GM19395 (cell line): ENCODE measurements at regions not wholly inside any gene's neighbourhood (a gene's known extent, or its start where the extent isn't known, plus 50 kb on each side); places are given as distances from the start of the nearest gene placed in this dataset.

Experiments used
- ATAC-seq: cut with Tn5 transposase; IDR thresholded peaks from one replicate; pipeline ENCODE4 v1.9.1; 2021; ENCODE audit warnings: mild to moderate bottlenecking, moderate library complexity; ENCODE audit not compliant: unreplicated experiment

DNA sequence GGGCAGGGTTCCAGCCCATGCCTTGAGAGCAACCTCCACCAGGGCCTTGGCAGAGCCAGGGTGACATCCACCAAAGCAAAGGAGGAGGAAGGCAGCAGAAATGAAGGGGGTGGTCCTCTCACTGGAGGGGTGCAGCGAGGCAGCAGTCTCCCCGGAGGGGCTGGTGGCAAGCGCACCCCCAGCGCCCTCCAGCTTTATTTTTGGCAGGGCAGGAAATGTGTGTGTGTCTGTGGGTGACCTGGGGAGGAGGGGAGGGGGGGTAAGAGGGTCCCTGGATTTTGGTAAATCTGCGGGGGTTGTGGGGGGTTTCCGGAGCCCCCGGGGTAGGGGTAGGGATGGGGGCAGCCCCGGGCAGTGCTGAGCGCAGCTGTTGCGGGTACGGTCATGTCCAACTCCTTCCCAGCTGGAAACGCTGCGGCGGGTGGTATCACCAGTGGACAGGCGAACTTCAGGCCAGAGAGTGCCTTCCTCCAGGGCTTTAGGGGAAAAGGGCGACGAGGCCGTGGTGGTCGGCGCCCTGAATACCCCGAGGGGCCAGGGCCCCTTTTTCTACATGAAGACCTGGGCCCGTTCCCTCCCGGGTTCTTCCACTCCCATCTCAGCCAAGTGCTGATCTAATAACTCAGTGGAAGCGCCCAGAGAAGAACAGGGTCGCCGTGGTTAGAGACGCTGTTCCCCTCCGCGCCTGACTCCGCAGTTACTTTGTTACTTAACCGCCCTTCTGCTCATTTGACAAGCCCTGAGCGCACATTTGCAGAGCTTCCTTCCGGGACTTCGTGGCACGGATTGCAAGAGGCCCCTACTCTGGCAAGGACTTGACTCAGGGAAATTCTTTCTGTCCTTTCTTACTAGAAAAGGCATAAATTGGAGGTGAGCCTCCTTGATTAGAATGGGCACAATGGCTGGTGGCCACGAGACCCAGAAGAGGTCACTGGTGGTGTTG lies 55.2 kb downstream of the FOS start:
- ATAC-seq, result peak; percentile 60

DNA sequence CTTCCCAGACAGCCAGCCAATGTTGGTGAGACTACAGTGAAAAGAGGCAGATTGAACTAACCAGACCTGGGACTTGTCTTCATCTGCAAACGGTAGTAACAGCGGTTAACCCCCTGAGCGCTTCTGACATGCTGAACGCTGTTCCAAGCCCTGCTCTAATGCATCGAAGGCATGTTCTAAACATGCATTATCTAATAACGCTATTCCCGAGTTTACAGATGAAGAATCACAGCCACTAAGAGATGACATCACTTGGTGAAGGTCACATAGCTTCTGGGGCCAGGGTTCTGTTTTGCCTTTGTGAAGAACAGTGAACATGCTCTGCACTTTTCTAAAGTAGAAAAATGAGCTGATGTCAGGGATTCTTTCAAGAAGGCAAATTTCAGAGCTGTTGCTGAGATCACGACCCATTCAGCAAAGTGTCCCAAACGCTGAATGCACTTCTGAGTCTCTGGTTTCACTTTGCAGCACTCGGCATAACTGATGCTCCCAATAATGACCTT lies 56.0 kb downstream of the FOS start:
- ATAC-seq, result peak; percentile 22

DNA sequence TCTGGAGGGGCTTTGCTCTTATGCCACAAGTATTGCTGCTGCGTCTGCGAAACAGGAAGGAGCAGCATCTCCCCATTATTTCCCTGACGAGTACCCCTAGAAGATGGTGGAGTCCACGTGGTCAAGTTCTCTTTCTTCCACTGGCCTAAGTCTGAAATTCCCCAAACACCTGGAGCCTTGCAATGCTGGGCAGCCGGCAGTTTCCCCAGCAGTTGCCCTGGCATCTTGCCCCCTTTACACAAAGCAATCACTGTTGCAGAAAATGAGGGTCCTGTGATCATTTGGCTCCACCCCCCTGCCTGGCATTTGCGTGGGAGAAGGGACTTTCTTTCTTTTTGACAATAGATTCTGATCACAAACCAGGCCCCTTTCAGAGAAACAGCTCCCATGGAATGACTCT lies 56.9 kb downstream of the FOS start:
- ATAC-seq, result no peak

DNA sequence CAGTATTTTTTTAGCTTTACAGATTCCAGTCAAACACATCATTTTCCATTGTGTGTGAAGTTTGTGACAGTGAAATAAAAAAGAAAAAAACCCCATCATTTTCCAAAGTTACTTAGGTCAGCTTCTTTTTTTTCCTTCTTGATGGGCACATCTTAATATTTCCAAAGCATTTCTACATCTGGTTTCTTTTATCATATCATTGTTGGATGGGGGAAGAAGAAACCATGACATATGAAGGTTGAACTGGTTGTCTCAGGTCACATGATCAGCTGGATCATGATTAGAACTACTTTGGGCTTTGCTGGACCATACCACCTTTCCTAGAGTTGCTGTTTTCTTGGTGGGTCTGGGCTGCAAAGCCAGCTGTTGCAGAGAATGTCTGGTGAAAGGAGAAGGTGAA lies 59.8 kb downstream of the FOS start:
- ATAC-seq, result no peak

DNA sequence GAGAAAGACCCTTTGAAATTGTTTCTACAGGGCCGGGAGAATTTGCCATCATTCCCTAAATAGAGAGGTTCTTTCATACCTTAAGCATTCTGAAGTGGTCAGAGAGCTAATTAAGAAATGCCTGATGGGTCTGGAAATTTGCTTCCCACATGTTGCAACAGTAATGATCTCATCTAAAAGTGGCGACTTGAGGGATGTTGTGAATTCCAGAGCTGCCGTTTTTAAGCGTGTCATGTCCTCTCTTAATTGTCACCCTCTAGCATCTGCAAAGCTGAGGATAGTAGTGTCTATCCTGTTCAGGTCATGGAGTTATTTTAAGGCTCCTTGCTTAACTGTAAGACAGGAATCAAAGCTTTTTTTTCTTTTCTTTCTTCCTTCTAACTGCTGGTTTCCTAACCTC lies 60.4 kb downstream of the FOS start:
- no peak for ATAC-seq

DNA sequence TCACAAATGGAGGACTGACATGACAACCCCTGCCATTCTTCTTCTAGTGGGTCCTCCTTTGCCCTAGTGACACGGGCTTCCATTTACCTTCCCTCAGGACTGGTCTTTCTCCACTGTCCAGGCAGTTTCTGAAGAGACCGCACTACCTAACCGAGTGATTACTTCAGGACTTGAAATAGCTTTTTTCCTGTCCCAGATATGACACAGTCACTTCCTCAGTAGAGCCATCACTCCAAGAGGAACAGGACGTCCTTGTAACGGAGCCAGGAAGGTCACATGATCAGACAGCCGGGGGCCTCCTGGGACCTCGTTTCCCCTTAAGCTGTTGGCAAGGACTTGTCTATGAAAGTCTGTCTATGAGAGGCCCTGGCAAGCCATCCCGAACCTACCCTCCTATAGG lies 62.3 kb downstream of the FOS start:
- no peak for ATAC-seq

DNA sequence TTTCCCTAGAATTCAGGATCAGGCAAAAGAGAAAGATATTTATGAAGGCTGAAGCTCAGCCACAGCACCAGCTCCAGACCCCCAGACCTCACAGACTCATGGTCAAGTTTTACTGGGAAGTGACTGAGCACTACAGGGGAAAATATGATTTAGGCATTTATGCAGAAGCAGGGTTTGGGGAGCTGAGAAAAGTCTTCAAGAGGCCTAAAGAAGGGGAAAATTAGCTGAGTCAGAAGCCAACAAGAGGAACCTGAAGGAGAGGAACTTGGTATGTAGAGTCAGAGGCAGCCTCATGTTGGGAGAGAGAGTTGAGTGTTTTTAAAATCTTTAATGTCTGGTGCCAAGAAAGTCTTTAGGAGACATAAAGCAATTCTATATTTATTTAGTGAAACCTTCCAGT lies 63.0 kb downstream of the FOS start:
- ATAC-seq, result no peak

DNA sequence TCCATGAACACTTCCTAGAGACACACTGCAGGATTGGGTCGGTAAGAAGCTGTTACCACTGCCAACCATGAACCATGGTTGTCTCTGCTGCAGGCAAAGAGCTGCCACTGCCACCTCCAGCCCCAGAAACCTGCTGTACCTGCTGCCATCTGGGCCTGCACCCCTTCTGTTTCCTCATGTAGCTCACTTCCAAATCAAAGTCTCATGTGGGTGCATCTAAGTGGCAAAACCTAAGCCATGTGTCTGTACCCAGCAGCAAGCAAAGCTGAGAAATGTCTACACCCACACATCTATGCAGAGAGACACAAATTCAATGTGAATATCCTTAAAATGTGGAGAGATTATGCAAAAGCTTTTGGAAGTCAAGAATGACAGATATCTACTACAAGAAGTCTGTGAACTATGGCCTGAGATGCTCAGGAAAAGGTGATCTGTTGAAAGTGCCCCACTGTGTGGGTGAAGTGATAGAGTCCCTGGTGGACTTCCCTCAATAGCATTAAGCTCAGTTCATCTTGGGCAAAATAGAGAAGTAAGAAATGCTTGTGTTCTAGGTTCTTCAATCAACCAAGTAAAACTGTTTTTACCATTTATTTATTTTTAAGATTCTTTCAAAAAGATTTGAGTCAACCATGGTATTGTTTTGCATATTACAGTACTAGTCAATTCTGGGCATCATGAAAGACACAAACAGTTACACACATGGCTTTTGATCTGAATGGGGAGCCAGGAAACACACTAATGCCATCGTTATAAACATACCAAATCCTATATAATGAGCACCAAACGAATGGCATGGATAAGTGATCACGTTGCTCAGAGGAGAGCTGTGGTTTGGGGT lies 64.4 kb downstream of the FOS start:
- peak; percentile 60 for ATAC-seq

DNA sequence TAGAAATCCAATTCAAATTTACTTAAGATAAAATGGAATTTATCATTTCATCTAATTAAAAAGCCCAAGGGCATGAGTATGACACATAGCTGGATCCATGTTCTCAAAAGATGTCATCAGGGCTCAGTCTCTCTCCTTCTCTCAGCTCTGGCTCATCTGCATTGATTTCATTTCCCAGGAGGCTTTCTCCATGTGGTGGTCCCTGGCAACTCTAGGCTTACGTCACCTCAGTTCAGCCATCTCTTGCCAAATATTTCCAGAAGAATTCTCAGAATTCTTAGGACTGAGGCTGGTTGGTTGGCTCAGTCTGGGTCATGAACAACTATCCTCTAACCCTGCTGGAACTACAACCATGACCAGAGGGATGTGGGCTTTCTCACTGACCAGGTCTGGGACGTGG lies 65.3 kb downstream of the FOS start:
- no peak for ATAC-seq

DNA sequence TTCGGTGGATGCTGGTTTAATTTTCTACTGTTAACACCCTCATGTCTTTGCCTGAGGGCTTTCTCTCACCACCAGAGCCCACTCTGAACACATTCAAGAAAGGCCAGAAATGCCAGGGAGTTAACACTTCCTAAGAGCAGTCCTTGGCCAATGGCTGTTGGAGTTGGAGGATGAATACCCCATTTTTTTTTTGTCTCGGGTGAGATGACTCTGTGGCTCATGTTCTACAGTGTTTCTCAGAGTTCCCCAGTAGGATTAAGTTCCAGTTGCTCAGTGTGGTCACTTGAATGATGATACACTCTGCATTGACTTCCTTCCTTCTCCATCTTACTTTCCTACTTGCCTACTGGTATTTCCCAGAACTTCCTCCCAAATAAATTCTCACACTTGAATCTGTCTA lies 65.8 kb downstream of the FOS start:
- no peak for ATAC-seq

DNA sequence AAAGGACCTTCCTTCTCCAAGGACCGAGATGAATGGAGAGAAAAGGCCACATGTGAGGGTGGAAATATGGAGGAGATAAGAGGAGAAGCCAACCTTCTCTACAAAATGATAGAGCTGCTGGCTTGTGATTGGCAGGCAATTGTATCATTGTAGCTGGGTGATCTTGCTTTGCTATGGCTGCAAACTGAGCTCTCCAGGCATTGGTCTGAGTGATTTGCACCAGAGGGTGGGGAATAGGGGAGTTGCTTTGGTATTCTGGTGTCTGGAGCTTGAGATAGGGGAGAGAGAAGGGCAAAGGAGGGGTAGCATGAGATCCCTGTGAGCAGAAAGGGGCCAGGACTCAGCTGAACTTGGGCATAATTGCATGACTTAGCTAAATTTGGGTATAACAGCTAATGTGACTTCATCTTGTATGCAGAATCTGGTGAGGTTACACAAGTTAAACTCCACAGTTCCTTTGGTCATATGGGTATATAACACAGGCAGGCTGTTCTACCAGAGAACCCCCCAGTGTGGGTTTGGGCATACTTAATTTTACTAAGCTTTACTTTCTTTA lies 72.0 kb downstream of the FOS start:
- ATAC-seq, result no peak

DNA sequence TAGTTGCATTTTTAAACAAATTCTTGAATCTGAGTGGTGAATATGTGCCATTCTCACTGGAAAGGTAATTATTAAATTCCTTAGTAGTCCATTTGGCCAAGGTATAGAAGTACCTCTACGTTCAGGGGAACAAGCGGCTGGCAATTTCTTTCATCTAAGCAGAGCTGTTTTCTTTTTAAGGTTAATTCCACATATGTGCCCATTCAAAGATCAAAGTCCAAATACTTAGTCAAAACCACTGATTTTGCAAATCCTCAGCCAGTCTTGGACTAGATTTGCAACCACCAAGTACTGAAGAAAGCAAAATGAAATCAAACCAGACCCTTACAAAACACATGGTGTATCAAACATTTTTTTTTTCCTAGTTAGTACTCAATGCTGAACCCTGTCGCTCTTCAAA lies 68.7 kb upstream of the JDP2 start:
- no peak for ATAC-seq

DNA sequence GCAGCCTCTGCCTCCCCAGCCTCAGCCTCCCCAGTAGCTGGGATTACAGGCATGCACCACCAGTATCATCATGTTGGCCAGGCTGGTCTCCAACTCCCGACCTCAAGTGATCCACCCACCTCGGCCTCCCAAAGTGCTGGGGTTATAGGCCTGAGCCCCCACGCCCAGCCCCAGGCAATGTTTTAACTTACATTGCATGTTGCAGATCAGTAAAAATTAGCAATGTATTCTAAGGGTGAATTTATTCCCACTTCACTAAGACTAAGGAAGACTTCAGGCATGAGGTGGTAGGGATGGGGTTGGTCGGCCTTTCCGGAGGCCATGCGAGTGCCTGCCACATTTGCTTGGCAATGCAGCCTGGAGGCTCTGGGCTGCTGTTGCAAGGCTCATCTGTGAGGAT lies 66.8 kb upstream of the JDP2 start:
- ATAC-seq, result no peak

DNA sequence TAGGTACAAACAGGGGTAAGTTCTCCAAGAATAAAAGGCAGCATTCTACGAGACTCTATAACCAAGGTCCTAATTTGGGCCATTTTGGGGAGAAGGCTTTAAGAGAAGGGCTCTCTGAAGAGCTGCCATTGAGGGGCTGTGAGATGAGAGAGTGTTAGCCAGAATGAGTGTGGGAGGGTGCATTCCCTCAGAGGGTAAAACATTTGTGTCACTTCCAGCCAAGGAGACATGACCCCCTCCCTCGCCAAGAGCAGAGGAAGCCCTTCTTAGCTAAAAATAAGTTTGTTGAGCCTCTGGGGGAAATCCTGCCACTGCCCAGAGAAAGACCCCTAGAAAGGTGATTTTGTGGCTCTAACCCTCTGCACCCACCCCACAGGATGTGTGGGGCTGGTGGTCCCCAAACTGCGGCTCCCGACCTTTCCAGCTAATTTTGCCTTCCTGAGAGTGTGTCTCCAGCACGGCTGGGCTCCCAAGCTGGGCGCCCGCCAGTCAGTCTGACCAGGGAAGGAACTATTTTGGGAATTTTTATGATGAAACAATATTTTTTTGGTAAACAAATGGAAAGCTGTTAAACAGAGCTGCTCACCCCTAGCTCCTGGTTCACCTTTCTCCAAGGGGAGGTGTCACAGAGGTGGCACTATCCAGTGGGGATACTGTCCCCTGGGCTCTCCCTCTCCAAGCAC lies 65.9 kb upstream of the JDP2 start:
- no peak for ATAC-seq

DNA sequence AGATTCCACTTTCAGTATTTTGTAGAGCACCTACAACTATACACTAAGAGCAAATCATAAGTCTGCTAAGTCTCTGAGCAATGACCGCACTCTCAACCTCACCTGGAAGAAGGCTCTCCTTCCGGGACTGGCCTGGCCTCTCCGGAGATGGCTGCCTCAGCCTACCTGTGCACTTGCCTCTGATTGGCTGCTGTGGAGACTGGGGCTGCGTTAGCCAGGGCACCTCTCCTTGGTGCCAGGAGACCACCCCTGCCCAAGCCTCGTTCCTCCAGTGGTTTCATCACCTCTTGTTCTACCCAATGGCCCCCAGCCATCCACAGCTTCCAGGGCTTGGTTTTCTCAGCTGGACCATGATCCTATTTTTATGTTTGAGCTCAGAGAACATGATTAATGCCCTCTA lies 64.7 kb upstream of the JDP2 start:
- no peak for ATAC-seq

DNA sequence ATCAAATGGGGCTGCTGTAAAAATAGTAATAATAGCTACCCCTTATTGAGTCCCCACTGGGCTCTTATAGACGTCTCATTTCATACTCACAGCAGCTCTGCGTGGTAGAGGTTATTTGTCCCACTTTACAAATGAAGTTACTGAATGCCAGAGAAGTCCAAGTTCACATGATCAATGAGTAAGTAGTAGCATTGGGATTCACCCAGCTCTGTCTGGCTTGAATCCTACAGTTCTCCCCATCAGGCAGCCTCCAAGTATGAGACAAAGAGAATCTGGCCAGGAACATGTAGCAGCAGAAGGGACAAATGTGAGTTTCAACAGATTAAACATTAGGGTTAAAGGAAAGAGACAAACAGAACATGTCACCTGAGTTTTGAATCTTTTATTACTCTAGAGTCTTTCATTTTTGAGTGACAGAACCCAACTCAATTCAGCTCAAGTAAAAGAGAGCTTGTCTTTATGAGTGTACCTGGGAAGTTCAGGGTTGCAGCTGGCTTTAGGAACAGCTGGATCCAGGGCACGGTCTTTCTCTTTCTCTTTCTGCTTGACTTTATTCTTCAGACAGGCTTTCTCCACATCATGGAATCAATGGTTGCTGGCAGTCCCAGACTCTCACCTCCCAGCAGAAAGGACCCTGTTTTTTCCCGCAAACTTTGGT lies 64.1 kb upstream of the JDP2 start:
- ATAC-seq, result no peak

DNA sequence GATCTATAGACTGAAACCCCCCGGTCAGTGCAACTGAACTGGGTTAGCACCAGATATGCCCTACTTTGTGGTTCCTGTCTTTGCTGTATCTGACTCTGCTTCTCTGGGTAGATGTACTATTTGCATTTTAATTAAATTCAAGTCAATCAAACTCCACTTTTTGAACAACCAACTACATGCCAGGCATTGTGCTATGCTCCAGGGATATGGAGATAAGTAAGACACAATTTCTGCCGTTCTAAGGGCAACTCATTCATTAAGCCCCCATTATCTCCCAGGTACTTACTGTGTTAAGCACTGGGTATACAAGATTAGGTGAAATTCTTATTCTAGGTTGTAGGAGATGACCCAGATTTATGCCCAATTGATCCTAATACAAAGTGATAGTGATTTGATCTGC lies 62.7 kb upstream of the JDP2 start:
- no peak for ATAC-seq

DNA sequence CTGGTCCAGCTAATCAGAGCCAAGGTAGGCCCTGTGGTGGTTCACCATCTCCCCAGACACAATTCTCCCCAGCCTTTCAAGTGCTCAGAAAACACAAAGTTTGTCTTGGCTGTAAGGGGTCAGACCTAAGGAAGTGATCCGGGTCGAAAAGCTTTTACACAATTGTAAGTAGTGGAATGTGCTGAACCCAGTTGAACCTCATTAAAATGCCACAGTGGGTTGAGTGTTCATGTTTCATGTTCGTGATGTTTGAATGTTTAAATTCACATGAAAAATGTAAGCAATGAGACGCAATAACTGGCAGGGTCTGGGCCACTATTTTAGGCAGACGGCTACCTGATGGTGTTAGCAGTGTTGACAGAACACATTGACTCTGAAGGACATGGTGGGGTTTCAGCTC lies 60.9 kb upstream of the JDP2 start:
- ATAC-seq, result no peak

DNA sequence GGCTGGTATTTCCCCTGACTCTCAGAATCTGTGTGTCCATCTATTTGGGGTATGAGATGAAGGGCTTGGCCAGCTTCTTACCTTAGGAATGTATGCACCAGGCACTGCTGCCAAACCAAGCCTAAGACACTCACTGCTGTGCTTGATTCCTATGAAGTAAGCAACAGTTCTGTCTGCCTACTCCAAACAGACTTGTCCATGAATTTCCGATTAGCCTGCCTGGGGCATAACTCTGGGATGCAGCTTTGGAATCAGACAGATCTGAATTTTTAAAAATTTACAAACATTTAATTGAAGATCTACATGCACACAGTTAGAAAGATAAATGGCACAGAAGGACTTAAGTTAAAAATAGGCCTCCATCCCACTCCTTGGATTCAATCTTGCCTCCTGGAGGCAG lies 59.5 kb upstream of the JDP2 start:
- ATAC-seq, result no peak

DNA sequence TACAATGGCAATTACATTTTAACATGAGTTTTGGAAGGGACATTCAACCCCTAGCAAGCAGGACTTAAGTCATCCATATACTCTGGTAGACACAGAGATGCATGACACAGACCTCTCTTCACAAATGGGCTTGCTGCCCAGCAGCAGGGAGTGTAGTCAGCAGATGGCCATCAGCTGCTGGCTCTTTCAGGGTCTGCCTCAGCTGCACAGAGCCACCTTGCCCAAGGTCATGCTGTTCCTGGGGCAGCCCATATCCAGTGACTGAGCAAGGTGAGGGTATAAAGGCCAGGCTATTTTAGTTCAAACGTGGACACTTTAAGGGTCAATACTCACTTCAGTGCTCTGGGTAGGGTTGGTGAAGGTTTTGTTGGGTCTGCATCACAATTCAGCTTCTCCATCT lies 58.3 kb upstream of the JDP2 start:
- no peak for ATAC-seq
